HCT116 (cell line): ENCODE measurements at regions not wholly inside any gene's neighbourhood (a gene's known extent, or its start where the extent isn't known, plus 50 kb on each side); places are given as distances from the start of the nearest gene placed in this dataset.

Experiments
- ATAC-seq: fragments of 200-7000 bp; cut with Tn5 transposase; 2 replicates; pipeline ENCODE4 v1.9.1; 2020; ENCODE audit warnings: mild to moderate bottlenecking, moderate library complexity
- BruUV-seq: library from RNA; stranded (reverse); fragments of 400-500 nt; replicated peaks from 2 replicates; lab custom pipeline; 2021; lab: Mats Ljungman, UMichigan
- CTCF ChIA-PET: fragments of 300-600 bp; sonication (Branson Sonifier 250); formaldehyde crosslinking; loops from one replicate; lab custom pipeline; 2021; ENCODE audit warnings: antibody characterized with exemption; lab: Charles Lee
- POLR2A ChIA-PET: fragments of 300-600, 350-600 bp; sonication (Branson Sonifier 250); formaldehyde crosslinking; loops from one replicate; lab custom pipeline; 2021; ENCODE audit warnings: antibody characterized with exemption; lab: Charles Lee
- RAD21 ChIA-PET, 2 experiments: fragments of 300-600 bp; sonication (Branson Sonifier 250); formaldehyde crosslinking; loops; one replicate each; lab custom pipeline; 2023; ENCODE audit warnings: low total read pairs in 2 of 2; ENCODE audit not compliant: uncharacterized antibody in 2 of 2, unreplicated experiment in 2 of 2, low non-redundant PET in 1 of 2; lab: Charles Lee
- DNase-seq: peaks from one replicate; pipeline ENCODE4 v3.0.0-alpha.2; 2010; ENCODE audit warnings: low read depth, low spot score
- H2AFZ ChIP-seq: fragments of 200-600 bp; shearing (Covaris generic), sonication (generic); 2 replicates; pipeline ENCODE4 v1.6.1; 2017; ENCODE audit warnings: low read depth, mixed run types, mixed read lengths, antibody characterized with exemption, low read length; ENCODE audit not compliant: poor library complexity, severe bottlenecking
- H3K27ac ChIP-seq: 2 replicates; pipeline ENCODE4 v1.5.1; 2012; ENCODE audit warnings: low read depth, low read length
- H3K27me3 ChIP-seq: fragments of 200-600 bp; sonication (generic); 2 replicates; pipeline ENCODE4 v1.6.1; 2016; ENCODE audit warnings: mixed run types, low read length, mixed read lengths; ENCODE audit not compliant: insufficient read depth
- H3K36me3 ChIP-seq, 2 experiments: fragments of 200-500 bp in 1 of 2; fragments of 200-600 bp in 1 of 2; sonication (Bioruptor generic) in 1 of 2; sonication (generic) in 1 of 2; 2 replicates each; pipeline versions ENCODE4 v1.5.1 to v1.6.1; 2014 to 2016; ENCODE audit warnings: low read length in 2 of 2, inconsistent platforms in 1 of 2, mixed read lengths in 1 of 2, mixed run types in 1 of 2; ENCODE audit not compliant: insufficient read depth in 2 of 2, control insufficient read depth in 1 of 2
- H3K4me1 ChIP-seq, 2 experiments: fragments of 200-600 bp in 1 of 2; sonication (generic) in 1 of 2; 2 replicates each; pipeline versions ENCODE4 v1.5.1 to v1.6.1; 2012 to 2017; ENCODE audit warnings: low read length in 2 of 2, inconsistent platforms in 1 of 2, mild to moderate bottlenecking in 1 of 2, mixed read lengths in 1 of 2, mixed run types in 1 of 2, moderate library complexity in 1 of 2; ENCODE audit not compliant: insufficient read depth in 2 of 2, control insufficient read depth in 1 of 2
- H3K4me2 ChIP-seq: fragments of 200-600 bp; sonication (generic); 2 replicates; pipeline ENCODE4 v1.6.1; 2017; ENCODE audit warnings: mixed run types, low read length, mixed read lengths
- H3K4me3 ChIP-seq, 2 experiments: fragments of 200-600 bp in 1 of 2; sonication (generic) in 1 of 2; replicated peaks in 1 of 2; 2 replicates each; pipeline ENCODE4 v1.5.1; 2011 to 2016; ENCODE audit warnings: low read length in 2 of 2, control low read depth in 1 of 2, low read depth in 1 of 2, mild to moderate bottlenecking in 1 of 2, mixed read lengths in 1 of 2, mixed run types in 1 of 2
- H3K79me2 ChIP-seq: fragments of 200-600 bp; sonication (generic); 2 replicates; pipeline ENCODE4 v1.6.1; 2017; ENCODE audit warnings: mild to moderate bottlenecking, mixed run types, low read length, moderate library complexity, mixed read lengths; ENCODE audit not compliant: insufficient read depth
- H3K9ac ChIP-seq: fragments of 200-600 bp; sonication (generic); 2 replicates; pipeline ENCODE4 v1.6.1; 2016; ENCODE audit warnings: low read length, mixed read lengths
- H3K9me2 ChIP-seq: fragments of 200-600 bp; sonication (generic), shearing (Covaris generic); 2 replicates; pipeline ENCODE4 v1.6.1; 2017; ENCODE audit warnings: mixed run types, mild to moderate bottlenecking, moderate library complexity; ENCODE audit not compliant: insufficient read depth
- H3K9me3 ChIP-seq, 2 experiments: fragments of 200-500 bp in 1 of 2; fragments of 200-600 bp in 1 of 2; sonication (Bioruptor generic) in 1 of 2; sonication (generic) in 1 of 2; 2 replicates each; pipeline ENCODE4 v1.6.1; 2014 to 2017; ENCODE audit warnings: low read length in 2 of 2, mixed read lengths in 2 of 2, inconsistent platforms in 1 of 2, low read depth in 1 of 2, mild to moderate bottlenecking in 1 of 2, mixed run types in 1 of 2, moderate library complexity in 1 of 2; ENCODE audit not compliant: control insufficient read depth in 1 of 2, insufficient read depth in 1 of 2
- H4K20me1 ChIP-seq: fragments of 200-600 bp; sonication (generic), shearing (Covaris generic); 2 replicates; pipeline ENCODE4 v1.6.1; 2017; ENCODE audit warnings: mixed run types, mild to moderate bottlenecking, moderate library complexity; ENCODE audit not compliant: insufficient read depth
- ATF3 ChIP-seq: IDR thresholded peaks from 2 replicates; pipeline ENCODE4 v1.6.1; 2012
- EGR1 ChIP-seq: IDR thresholded peaks from 2 replicates; pipeline ENCODE4 v1.6.1; 2012; ENCODE audit warnings: low read depth
- EZH2phosphoT487 ChIP-seq: fragments of 200-600 bp; IDR thresholded peaks from 2 replicates; pipeline ENCODE4 v1.6.1; 2018; ENCODE audit warnings: antibody characterized with exemption, borderline replicate concordance
- JUND ChIP-seq: IDR thresholded peaks from 2 replicates; pipeline ENCODE4 v1.6.1; 2012
- POLR2A ChIP-seq: IDR thresholded peaks from 2 replicates; pipeline ENCODE4 v1.7.0; 2011; ENCODE audit warnings: borderline replicate concordance; ENCODE audit not compliant: insufficient read depth, insufficient read length; ENCODE audit errors: extremely low read depth
- POLR2AphosphoS5 ChIP-seq: IDR thresholded peaks from 2 replicates; pipeline ENCODE4 v1.6.1; 2011; ENCODE audit warnings: mild to moderate bottlenecking, low read depth, low read length, moderate library complexity
- REST ChIP-seq: IDR thresholded peaks from 2 replicates; pipeline ENCODE4 v1.6.1; 2012; ENCODE audit warnings: low read depth
- SP1 ChIP-seq: IDR thresholded peaks from 2 replicates; pipeline ENCODE4 v1.6.1; 2012; ENCODE audit warnings: low read depth
- SRF ChIP-seq: IDR thresholded peaks from 2 replicates; pipeline ENCODE4 v1.6.1; 2012; ENCODE audit warnings: low read depth
- TCF7L2 ChIP-seq: IDR thresholded peaks from 2 replicates; pipeline ENCODE4 v1.7.0; 2011; ENCODE audit warnings: borderline replicate concordance, inconsistent platforms; ENCODE audit not compliant: insufficient read depth, insufficient read length; ENCODE audit errors: extremely low read depth
- ZBTB33 ChIP-seq: IDR thresholded peaks from 2 replicates; pipeline ENCODE4 v1.6.1; 2011; ENCODE audit warnings: mild to moderate bottlenecking, low read length, moderate library complexity; ENCODE audit not compliant: insufficient replicate concordance; ENCODE audit errors: extremely low read depth
- ZNF274 ChIP-seq: fragments of 200-500 bp; sonication (Bioruptor generic); IDR thresholded peaks from 2 replicates; pipeline ENCODE4 v1.6.1; 2014; ENCODE audit warnings: mild to moderate bottlenecking, low read depth, low read length, inconsistent platforms
- intact Hi-C: fragments of 100-400 bp; cut with micrococcal nuclease; formaldehyde crosslinking; loops from 2 replicates; pipeline ENCODE4 v1.10.0; 2022

- H3K27ac ChIP-seq: no peak overlapping the region
- POLR2A ChIA-PET: no interaction called here
These were observed 653.3 kb upstream of the PFKP start for GRCh38 chr10:2414039-2414438.

GRCh38 chr10:2410049-2410448 is 657.3 kb upstream of the PFKP start:
- Histone ChIP-seq H2AFZ (no peak overlapping the region), H3K4me1 (no peaks in the 10 kb centered on the region), H3K36me3 (no peaks in the 10 kb centered on the region), H3K9me3 (peaks cover 13 to 21% of the 10 kb centered on the region in 2 experiments; a peak in 2 of 4 replicates), H3K4me3 (no peak overlapping the region), H3K79me2 (no peaks in the 10 kb centered on the region), H3K4me2 (no peak overlapping the region), H4K20me1 (no peaks in the 10 kb centered on the region), H3K9ac (no peak overlapping the region), H3K9me2 (no peaks in the 10 kb centered on the region), H3K27me3 (no peaks in the 10 kb centered on the region), H3K27ac (no peak overlapping the region)
- DNase-seq (no peak), ATAC-seq (no peak)
- POLR2A ChIA-PET: no interaction called here
- CTCF ChIA-PET: no interaction called here
- intact Hi-C loops: no loop called here
- BruUV-seq: no TSS peak
- RAD21 ChIA-PET: no interaction called here
- TF ChIP-seq REST (no peak), ZNF274 (no peak), JUND (no peak), EGR1 (no peak), ATF3 (no peak), EZH2phosphoT487 (no peak), TCF7L2 (no peak)

More at GRCh38 chr10:2414039-2414438, 653.3 kb upstream of the PFKP start:
- H3K9me3 ChIP-seq: peaks cover 14 to 20% of the 10 kb centered on the region in 2 experiments; a peak in 2 of 4 replicates
- intact Hi-C loops: no loop called here
- no peaks in the 10 kb centered on the region for H3K4me1 ChIP-seq
- no peaks in the 10 kb centered on the region for H3K36me3 ChIP-seq
- CTCF ChIA-PET: no interaction called here
- H3K9ac ChIP-seq: no peak overlapping the region
- BruUV-seq: no TSS peak
- ATAC-seq (no peak), DNase-seq (no peak)
- no peaks in the 10 kb centered on the region for H3K9me2 ChIP-seq
- H3K4me3 ChIP-seq: no peak overlapping the region
- no peaks in the 10 kb centered on the region for H3K27me3 ChIP-seq
- H3K79me2 ChIP-seq: no peaks in the 10 kb centered on the region
- H2AFZ ChIP-seq: no peak overlapping the region
- TF ChIP-seq SP1: no peak
- TF ChIP-seq POLR2A: no peak
- TF ChIP-seq ZNF274: no peak
- TF ChIP-seq ZBTB33: no peak
- TF ChIP-seq EZH2phosphoT487: no peak
- TF ChIP-seq POLR2AphosphoS5: no peak
- no peak for TF ChIP-seq EGR1
- TF ChIP-seq SRF: no peak
- RAD21 ChIA-PET: no interaction called here
- H3K4me2 ChIP-seq: no peak overlapping the region
- no peaks in the 10 kb centered on the region for H4K20me1 ChIP-seq
